Neuronal stem cell (in vitro differentiated cells): ENCODE measurements at regions not wholly inside any gene's neighbourhood (a gene's known extent, or its start where the extent isn't known, plus 50 kb on each side); places are given as distances from the start of the nearest gene placed in this dataset.
A peak's percentile ranks its signal among the peaks of the same experiment; 100 is the strongest.

Experiments used
- DNase-seq: peaks from one replicate; pipeline ENCODE4 v3.0.0-alpha.2; 2013; ENCODE audit warnings: low spot score
- H2AFZ ChIP-seq: one replicate; pipeline ENCODE4 v1.6.1; 2013; ENCODE audit warnings: mild to moderate bottlenecking, low read length, inconsistent platforms
- H2AK5ac ChIP-seq: 2 replicates; pipeline ENCODE4 v1.6.1; 2013; ENCODE audit warnings: low read depth, mild to moderate bottlenecking, inconsistent platforms, low read length, moderate library complexity, mixed read lengths
- H2BK120ac ChIP-seq: 2 replicates; pipeline ENCODE4 v1.6.1; 2013; ENCODE audit warnings: low read depth, mild to moderate bottlenecking, inconsistent platforms, low read length, moderate library complexity, mixed read lengths
- H2BK12ac ChIP-seq: one replicate; pipeline ENCODE4 v1.6.1; 2013; ENCODE audit warnings: low read length, inconsistent platforms
- H2BK15ac ChIP-seq: 2 replicates; pipeline ENCODE4 v1.6.1; 2013; ENCODE audit warnings: mild to moderate bottlenecking, low read length, inconsistent platforms, mixed read lengths
- H2BK5ac ChIP-seq: one replicate; pipeline ENCODE4 v1.6.1; 2013; ENCODE audit warnings: inconsistent platforms, mild to moderate bottlenecking, low read length, moderate library complexity
- H3K14ac ChIP-seq: one replicate; pipeline ENCODE4 v1.6.1; 2013; ENCODE audit warnings: low read length, inconsistent platforms
- H3K18ac ChIP-seq: 2 replicates; pipeline ENCODE4 v1.6.1; 2013; ENCODE audit warnings: low read length, inconsistent platforms
- H3K23ac ChIP-seq: 2 replicates; pipeline ENCODE4 v1.6.1; 2013; ENCODE audit warnings: low read depth, mild to moderate bottlenecking, mixed read lengths, low read length, inconsistent platforms; ENCODE audit not compliant: poor library complexity
- H3K27ac ChIP-seq: replicated peaks from 3 replicates; pipeline ENCODE4 v1.5.1; 2013; ENCODE audit warnings: low read length, inconsistent platforms
- H3K27me3 ChIP-seq, 3 experiments: 2 replicates each; pipeline ENCODE4 v1.6.1; 2013; ENCODE audit warnings: low read length in 3 of 3, mild to moderate bottlenecking in 2 of 3, inconsistent platforms in 1 of 3, low read depth in 1 of 3, mixed read lengths in 1 of 3, moderate library complexity in 1 of 3; ENCODE audit not compliant: control insufficient read depth in 3 of 3, insufficient read depth in 3 of 3
- H3K36me3 ChIP-seq, 2 donors: replicated peaks in 1 of 2; 2 replicates each; pipeline ENCODE4 v1.6.1; 2013; ENCODE audit warnings: low read length in 2 of 2; ENCODE audit not compliant: control insufficient read depth in 2 of 2, insufficient read depth in 2 of 2
- H3K4ac ChIP-seq: 2 replicates; pipeline ENCODE4 v1.6.1; 2013; ENCODE audit warnings: inconsistent platforms, mild to moderate bottlenecking, low read length, moderate library complexity
- H3K4me1 ChIP-seq, 2 donors: 1 replicate in 1 of 2; 2 replicates in 1 of 2; pipeline ENCODE4 v1.6.1; 2013; ENCODE audit warnings: low read length in 2 of 2, low read depth in 1 of 2; ENCODE audit not compliant: control insufficient read depth in 2 of 2, insufficient read depth in 1 of 2
- H3K4me2 ChIP-seq: one replicate; pipeline ENCODE4 v1.6.1; 2013; ENCODE audit warnings: mild to moderate bottlenecking, low read length, inconsistent platforms; ENCODE audit not compliant: insufficient read depth, poor library complexity, severe bottlenecking
- H3K4me3 ChIP-seq, 2 donors: 2 replicates each; pipeline ENCODE4 v1.5.1; 2013; ENCODE audit warnings: low read length in 2 of 2, mild to moderate bottlenecking in 2 of 2, inconsistent platforms in 1 of 2, moderate library complexity in 1 of 2
- H3K79me1 ChIP-seq: one replicate; pipeline ENCODE4 v1.6.1; 2013; ENCODE audit warnings: low read depth, mild to moderate bottlenecking, inconsistent platforms, low read length, moderate library complexity
- H3K9ac ChIP-seq: one replicate; pipeline ENCODE4 v1.6.1; 2013; ENCODE audit warnings: mild to moderate bottlenecking, low read depth, low read length, inconsistent platforms; ENCODE audit not compliant: poor library complexity
- H3K9me3 ChIP-seq, 2 donors: replicated peaks in 1 of 2; 2 replicates each; pipeline versions ENCODE3 to v1.6.1; 2013; ENCODE audit warnings: low read length in 2 of 2, mild to moderate bottlenecking in 2 of 2, inconsistent platforms in 1 of 2, low read depth in 1 of 2, mixed read lengths in 1 of 2, moderate library complexity in 1 of 2; ENCODE audit not compliant: control insufficient read depth in 2 of 2, insufficient read depth in 1 of 2
- H4K8ac ChIP-seq: one replicate; pipeline ENCODE4 v1.6.1; 2013; ENCODE audit warnings: low read depth, mild to moderate bottlenecking, inconsistent platforms, low read length, moderate library complexity
- H4K91ac ChIP-seq: one replicate; pipeline ENCODE4 v1.6.1; 2013; ENCODE audit warnings: low read length, low read depth, mild to moderate bottlenecking, inconsistent platforms; ENCODE audit not compliant: poor library complexity
- WGBS, 2 donors: extraction: QIAGEN DNeasy Blood & Tissue Kit; methylation state at CpG; one replicate each; pipeline ENCODE4 v1.1.7; 2013; ENCODE audit warnings: missing lambda C conversion rate in 2 of 2, mixed read lengths in 1 of 2; ENCODE audit not compliant: insufficient read length in 2 of 2, insufficient replicate concordance in 1 of 2; ENCODE audit errors: extremely low coverage in 2 of 2; 5-methylcytosine and 5-hydroxymethylcytosine counted together

DNA sequence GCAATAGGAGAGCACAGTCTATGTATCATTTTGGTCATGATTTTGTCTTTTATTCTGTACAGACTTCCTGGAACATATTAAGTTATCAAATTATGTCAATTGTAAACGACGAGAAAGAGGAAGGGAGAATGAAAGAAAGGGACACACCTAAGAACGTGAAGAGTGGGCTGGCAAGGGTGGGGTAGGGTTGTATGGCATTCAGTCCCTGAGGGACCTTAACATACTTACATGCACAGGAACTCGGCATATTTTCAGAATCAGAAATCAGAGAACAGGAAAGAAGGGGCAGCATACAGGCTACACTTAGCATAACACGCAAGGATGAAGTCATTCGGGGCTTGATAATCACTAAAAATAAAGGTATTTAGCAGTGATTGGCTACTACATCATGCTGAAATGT, 1375.0 kb upstream of the ADGRL3 start:
- no peak overlapping the region for H3K18ac ChIP-seq
- H4K8ac ChIP-seq: no peak overlapping the region
- no peak overlapping the region for H3K9ac ChIP-seq
- no peak overlapping the region for H3K4ac ChIP-seq
- H3K9me3 ChIP-seq: no peaks in the 10 kb centered on the region
- no peak overlapping the region for H3K14ac ChIP-seq
- no peak overlapping the region for H4K91ac ChIP-seq
- H2BK15ac ChIP-seq: no peak overlapping the region
- H2BK120ac ChIP-seq: no peak overlapping the region
- no peak overlapping the region for H3K4me3 ChIP-seq
- H2BK5ac ChIP-seq: no peak overlapping the region
- no CpG with 5 or more reads among the region's 6 CpGs for WGBS, 2 donors
- H3K36me3 ChIP-seq: no peaks in the 10 kb centered on the region
- DNase-seq: no peak
- no peak overlapping the region for H2AK5ac ChIP-seq
- no peak overlapping the region for H3K23ac ChIP-seq
- H3K4me2 ChIP-seq: no peak overlapping the region
- no peaks in the 10 kb centered on the region for H3K27me3 ChIP-seq
- no peaks in the 10 kb centered on the region for H3K4me1 ChIP-seq
- H2AFZ ChIP-seq: no peak overlapping the region
- H3K79me1 ChIP-seq: no peaks in the 10 kb centered on the region
- no peak overlapping the region for H3K27ac ChIP-seq
- no peak overlapping the region for H2BK12ac ChIP-seq

DNA sequence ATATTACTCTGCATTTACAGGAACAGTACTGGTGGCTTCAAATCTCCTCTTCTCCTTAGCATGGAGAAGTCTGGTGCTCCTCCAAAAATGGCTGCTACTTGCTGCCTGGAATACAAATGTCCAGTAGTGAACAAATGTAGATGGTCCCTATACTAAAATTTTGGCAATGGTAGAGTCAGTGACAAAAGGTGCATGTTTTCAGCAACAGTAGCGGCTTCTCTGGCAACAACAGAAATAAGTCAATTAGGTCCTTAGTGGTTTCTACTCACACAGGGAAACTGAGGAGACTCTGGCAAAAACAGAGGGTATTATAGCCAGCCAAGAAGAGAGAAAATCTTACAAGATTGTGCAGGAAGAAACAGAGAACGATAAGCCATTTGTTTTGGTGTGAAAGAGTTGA, 1368.4 kb upstream of the ADGRL3 start:
- H2BK120ac ChIP-seq: no peak overlapping the region
- no peaks in the 10 kb centered on the region for H3K36me3 ChIP-seq
- H4K8ac ChIP-seq: no peak overlapping the region
- no peak overlapping the region for H2BK12ac ChIP-seq
- H3K4me1 ChIP-seq: no peaks in the 10 kb centered on the region
- H3K9ac ChIP-seq: no peak overlapping the region
- no peak overlapping the region for H3K18ac ChIP-seq
- no peaks in the 10 kb centered on the region for H3K9me3 ChIP-seq
- no peak overlapping the region for H3K23ac ChIP-seq
- H3K4ac ChIP-seq: no peak overlapping the region
- no peaks in the 10 kb centered on the region for H3K27me3 ChIP-seq
- DNase-seq: no peak
- H3K4me2 ChIP-seq: no peak overlapping the region
- peak overlapping the region; percentile 21 for H2AFZ ChIP-seq
- no peaks in the 10 kb centered on the region for H3K79me1 ChIP-seq
- no peak overlapping the region for H4K91ac ChIP-seq
- H3K27ac ChIP-seq: no peak overlapping the region
- WGBS, 2 donors: no CpG with 5 or more reads among the region's 2 CpGs
- H2BK15ac ChIP-seq: no peak overlapping the region
- H2BK5ac ChIP-seq: no peak overlapping the region
- no peak overlapping the region for H2AK5ac ChIP-seq
- no peak overlapping the region for H3K4me3 ChIP-seq
- no peak overlapping the region for H3K14ac ChIP-seq

DNA sequence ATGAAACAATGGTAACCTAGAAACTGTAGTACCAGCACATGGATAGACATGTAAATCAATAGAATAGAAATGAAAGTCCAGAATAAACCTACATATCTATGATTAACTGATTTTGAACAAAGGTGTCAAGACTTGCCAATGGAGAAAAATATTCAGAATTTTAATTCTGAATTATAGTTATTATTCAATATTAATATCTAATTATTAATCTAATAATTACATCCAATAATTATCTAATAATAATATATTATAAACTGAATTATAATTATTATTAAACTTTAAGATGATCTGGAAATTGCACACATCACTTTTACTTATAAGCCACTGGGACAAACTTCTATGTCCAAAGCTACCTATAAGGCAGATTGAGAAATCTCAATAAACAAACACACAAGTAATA, 1365.2 kb upstream of the ADGRL3 start:
- no peak overlapping the region for H3K23ac ChIP-seq
- no peak overlapping the region for H3K14ac ChIP-seq

DNA sequence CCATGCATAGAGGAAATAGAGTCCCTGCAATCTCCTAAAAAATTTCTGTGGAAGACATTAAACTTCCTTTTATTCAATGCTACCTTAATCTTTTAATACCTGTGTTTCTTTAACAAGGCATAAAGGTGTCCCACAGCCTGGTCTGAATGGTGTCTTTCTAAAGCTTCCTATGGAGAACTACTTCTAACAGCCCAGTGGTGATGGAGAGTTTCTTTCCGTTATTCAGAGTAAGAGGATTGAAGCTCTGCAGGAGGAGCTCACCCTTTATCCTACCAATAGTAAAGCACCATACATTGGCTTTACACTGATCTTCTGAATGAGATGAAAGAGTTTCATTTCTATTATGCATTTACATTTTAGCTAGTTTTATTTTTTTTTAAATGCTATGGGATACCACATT, 1362.4 kb upstream of the ADGRL3 start:
- H2AFZ ChIP-seq: no peak overlapping the region

More for the DNA sequence above, 1365.2 kb upstream of the ADGRL3 start:
- Histone ChIP-seq H3K36me3 (no peaks in the 10 kb centered on the region), H2BK15ac (no peak overlapping the region), H3K4me3 (no peak overlapping the region), H3K4ac (no peak overlapping the region), H3K79me1 (no peaks in the 10 kb centered on the region), H2BK12ac (no peak overlapping the region), H3K4me1 (peaks cover 0 to 2% of the 10 kb centered on the region in 2 donors), H2AK5ac (no peak overlapping the region), H3K18ac (no peak overlapping the region), H2AFZ (no peak overlapping the region), H3K9ac (no peak overlapping the region), H3K9me3 (no peaks in the 10 kb centered on the region), H2BK5ac (no peak overlapping the region), H4K91ac (no peak overlapping the region), H3K4me2 (no peak overlapping the region), H3K27me3 (no peaks in the 10 kb centered on the region), H3K27ac (no peak overlapping the region), H2BK120ac (no peak overlapping the region), H4K8ac (no peak overlapping the region)
- DNase-seq: no peak

More for the DNA sequence above, 1362.4 kb upstream of the ADGRL3 start:
- no peak overlapping the region for H2AK5ac ChIP-seq
- H3K14ac ChIP-seq: no peak overlapping the region
- no peak overlapping the region for H2BK5ac ChIP-seq
- no peak overlapping the region for H3K9ac ChIP-seq
- H3K4ac ChIP-seq: no peak overlapping the region
- no peak overlapping the region for H2BK120ac ChIP-seq
- no peak overlapping the region for H2BK12ac ChIP-seq
- H3K9me3 ChIP-seq: no peaks in the 10 kb centered on the region
- no peaks in the 10 kb centered on the region for H3K36me3 ChIP-seq
- H3K4me2 ChIP-seq: no peak overlapping the region
- no peak overlapping the region for H4K91ac ChIP-seq
- H3K27me3 ChIP-seq: no peaks in the 10 kb centered on the region
- no peak overlapping the region for H3K4me3 ChIP-seq
- H3K27ac ChIP-seq: no peak overlapping the region
- WGBS, 2 donors: no CpG with 5 or more reads among the region's 1 CpG
- H2BK15ac ChIP-seq: no peak overlapping the region
- peaks cover 0 to 2% of the 10 kb centered on the region in 2 donors for H3K4me1 ChIP-seq
- no peak overlapping the region for H3K18ac ChIP-seq
- H4K8ac ChIP-seq: no peak overlapping the region
- no peak for DNase-seq
- H3K79me1 ChIP-seq: no peaks in the 10 kb centered on the region
- no peak overlapping the region for H3K23ac ChIP-seq
